Esophagus muscularis mucosa (tissue), 4 donors: ENCODE measurements at regions not wholly inside any gene's neighbourhood (a gene's known extent, or its start where the extent isn't known, plus 50 kb on each side); places are given as distances from the start of the nearest gene placed in this dataset.

Source experiments
- CTCF ChIP-seq, 3 experiments: fragments of 200-600 bp in 2 of 3; fragments of 450-650 bp in 1 of 3; sonication (generic) in 2 of 3; IDR thresholded peaks; one replicate each; pipeline ENCODE4 v1.5.1; 2017 to 2019; ENCODE audit warnings: antibody characterized with exemption in 3 of 3, mild to moderate bottlenecking in 2 of 3, moderate library complexity in 1 of 3
- EP300 ChIP-seq: sonication (generic); formaldehyde crosslinking; IDR thresholded peaks from one replicate; pipeline ENCODE4 v1.6.1; 2017; ENCODE audit warnings: antibody characterized with exemption
- POLR2A ChIP-seq: fragments of 450-650 bp; IDR thresholded peaks from one replicate; pipeline ENCODE4 v1.6.1; 2017; ENCODE audit warnings: antibody characterized with exemption, moderate library complexity, mild to moderate bottlenecking, low read depth
- POLR2AphosphoS5 ChIP-seq, 2 donors: sonication (generic); formaldehyde crosslinking; IDR thresholded peaks; one replicate each; pipeline ENCODE4 v1.6.1; 2017; ENCODE audit warnings: antibody characterized with exemption in 2 of 2

- no peak for TF ChIP-seq POLR2AphosphoS5 (IDR thresholded peaks at IDR 0.05)
- TF ChIP-seq EP300: no peak
- no peak for TF ChIP-seq CTCF (IDR thresholded peaks at IDR 0.05)
- TF ChIP-seq POLR2A: no peak
These were observed 57.6 kb upstream of the PRKG2 start for GRCh38 chr4:81272671-81273070.
